AG08396 (cell line): ENCODE measurements at regions not wholly inside any gene's neighbourhood (a gene's known extent, or its start where the extent isn't known, plus 50 kb on each side); places are given as distances from the start of the nearest gene placed in this dataset.
"Not testable (repeated sequence)": the region's sequence is repeated elsewhere in the genome, so short reads cannot be mapped to it uniquely, and the experiment has no call there.

Experiments
- DNase-seq: peaks from one replicate; pipeline ENCODE4 v3.0.0; 2012; ENCODE audit warnings: low spot score, mixed read lengths

DNA sequence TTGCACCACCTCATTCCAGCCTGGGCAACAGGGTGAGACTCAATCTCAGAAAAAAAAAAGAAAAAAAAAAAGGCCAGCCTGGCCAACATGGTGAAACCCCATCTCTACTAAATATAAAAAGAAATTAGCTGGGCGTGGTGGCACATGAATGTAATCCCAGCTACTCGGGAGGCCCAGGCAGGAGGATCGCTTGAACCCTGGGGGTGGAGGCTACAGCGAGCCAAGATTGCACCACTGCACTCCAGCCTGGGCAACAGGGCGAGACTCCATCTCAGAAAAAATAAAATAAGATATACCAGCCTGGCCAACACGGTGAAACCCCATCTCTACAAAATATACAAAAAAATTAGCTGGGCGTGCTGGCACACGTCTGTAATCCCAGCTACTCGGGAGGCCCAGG lies 1602.3 kb downstream of the RPIA start:
- not testable (repeated sequence) for DNase-seq

DNA sequence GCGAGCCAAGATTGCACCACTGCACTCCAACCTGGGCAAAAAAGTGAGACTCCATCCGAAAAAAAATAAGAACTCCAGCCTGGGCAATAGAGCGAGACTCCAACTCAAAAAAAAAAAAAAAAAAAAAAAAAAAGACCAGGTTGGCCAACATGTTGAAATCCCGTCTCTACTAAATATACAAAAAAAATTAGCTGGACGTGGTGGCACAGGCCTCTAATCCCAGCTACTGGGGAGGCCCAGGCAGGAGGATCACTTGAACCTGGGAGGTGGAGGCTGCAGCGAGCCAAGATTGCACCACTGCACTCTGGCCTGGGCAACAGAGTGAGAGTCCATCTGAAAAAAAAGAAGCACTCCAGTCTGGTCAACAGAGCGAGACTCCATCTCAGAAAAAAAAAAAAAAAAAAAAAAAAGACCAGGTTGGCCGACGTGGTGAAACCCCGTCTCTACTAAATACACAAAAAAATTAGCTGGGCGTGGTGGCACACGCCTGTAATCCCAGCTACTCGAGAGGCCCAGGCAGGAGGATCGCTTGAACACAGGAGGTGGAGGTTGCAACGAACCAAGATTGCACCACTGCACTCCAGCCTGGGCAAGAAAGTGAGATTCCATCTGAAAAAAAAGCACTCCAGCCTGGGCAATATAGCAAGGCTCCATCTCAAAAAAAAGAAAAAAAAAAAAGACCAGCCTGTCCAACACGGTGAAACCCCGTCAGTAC lies 1603.7 kb downstream of the RPIA start:
- not testable (repeated sequence) for DNase-seq

- DNase-seq = not testable (repeated sequence)
Observed at GRCh38 chr2:90296484-90296777, 1605.0 kb downstream of the RPIA start.

- not testable (repeated sequence) for DNase-seq
Observed at GRCh38 chr2:90297701-90298100, 1606.2 kb downstream of the RPIA start.

GRCh38 chr2:90298126-90298755 lies 1606.8 kb downstream of the RPIA start:
- DNase-seq = not testable (repeated sequence)

GRCh38 chr2:90298983-90299382 lies 1607.5 kb downstream of the RPIA start:
- not testable (repeated sequence) for DNase-seq

DNA sequence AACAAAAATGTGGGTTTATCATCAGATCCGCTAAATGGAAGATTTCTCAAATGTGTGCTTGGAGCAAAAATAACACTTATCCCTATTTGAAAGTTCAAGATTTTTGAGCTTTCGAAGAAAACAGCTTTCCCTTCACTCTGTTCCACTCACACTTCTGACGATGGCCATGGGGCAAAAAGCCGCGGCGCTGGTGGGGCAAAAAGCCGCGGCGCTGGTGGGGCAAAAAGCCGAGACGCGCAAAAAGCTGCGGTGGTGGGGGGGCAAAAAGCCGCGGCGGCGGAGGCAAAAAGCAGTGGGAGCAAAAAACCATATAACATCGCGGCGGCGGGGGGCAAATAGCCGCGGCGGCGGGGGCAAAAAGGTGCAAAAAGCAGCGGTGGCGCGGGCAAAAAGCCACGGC lies 1631.5 kb downstream of the RPIA start:
- DNase-seq = not testable (repeated sequence)

DNA sequence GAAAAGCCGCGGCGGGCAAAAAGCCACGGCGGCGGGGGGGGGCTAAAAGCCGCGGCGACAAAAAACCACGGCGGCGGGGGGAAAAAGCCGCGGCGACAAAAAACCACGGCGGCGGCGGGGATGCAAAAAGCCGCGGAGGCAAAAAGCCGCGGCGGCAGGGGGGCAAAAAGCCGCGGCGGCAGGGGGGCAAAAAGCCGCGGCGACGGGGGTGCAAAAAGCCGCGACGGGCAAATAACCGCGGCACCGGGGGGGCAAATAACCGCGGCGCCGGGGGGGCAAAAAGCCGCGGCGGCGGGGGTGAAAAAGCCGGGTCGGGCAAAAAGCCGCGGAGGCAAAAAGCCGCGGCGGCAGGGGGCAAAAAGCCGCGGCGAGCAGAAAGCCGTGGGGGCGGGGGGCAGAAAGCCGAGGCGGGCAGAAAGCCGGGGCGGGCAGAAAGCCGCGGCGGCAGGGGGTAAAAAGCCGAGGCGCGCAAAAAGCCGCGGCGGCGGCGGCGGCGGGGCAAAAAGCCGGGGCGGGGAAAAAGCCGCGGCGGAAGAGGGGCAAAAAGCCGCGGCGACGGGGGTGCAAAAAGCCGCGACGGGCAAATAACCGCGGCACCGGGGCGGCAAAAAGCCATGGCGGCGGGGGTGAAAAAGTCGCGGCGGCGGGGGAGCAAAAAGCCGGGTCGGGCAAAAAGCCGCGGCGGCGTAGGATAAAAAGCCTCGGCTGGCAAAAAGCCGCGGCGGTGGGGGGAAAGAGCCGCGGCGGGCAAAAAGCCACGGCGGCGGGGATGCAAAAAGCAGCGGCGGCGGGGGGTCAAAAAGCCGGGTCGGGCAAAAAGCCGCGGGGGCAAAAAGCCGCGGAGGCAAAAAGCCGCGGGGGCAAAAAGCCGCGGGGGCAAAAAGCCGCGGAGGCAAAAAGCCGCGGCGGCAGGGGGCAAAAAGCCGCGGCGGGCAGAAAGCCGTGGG lies 1632.4 kb downstream of the RPIA start:
- not testable (repeated sequence) for DNase-seq

DNA sequence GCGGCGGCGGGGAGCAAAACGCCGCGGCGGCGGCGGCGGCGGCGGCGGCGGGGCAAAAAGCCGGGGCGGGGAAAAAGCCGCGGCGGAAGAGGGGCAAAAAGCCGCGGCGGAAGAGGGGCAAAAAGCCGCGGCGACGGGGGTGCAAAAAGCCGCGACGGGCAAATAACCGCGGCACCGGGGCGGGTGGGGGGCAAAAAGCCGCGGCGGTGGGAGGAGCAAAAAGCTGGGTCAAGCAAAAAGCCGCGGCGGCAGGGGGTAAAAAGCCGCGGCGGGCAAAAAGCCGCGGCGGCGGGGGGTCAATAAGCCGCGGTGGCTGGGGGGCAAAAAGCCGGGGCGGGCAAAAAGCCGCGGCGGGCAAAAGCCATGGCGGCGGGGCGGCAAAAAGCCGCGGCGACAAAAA lies 1633.2 kb downstream of the RPIA start:
- not testable (repeated sequence) for DNase-seq

- DNase-seq = peak; percentile 0
Observed at GRCh38 chr2:90325796-90326353, 1634.4 kb downstream of the RPIA start.

DNA sequence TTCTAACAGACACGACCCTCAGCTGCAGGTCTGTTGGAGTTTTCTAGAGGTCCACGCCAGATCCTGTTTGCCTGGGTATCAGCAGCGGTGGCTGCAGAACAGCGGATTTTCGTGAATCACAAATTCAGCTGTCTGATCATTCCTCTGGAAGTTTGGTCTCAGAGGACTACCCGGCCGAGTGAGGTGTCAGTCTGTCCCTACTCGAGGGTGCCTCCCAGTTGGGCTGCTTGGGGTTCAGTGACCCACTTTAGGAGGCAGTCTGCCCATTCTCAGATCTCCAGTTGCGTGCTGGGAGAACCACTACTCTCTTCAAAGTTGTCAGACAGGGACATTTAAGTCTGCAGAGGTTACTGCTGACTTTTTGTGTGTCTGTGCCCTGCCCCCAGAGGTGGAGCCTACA lies 1664.1 kb downstream of the RPIA start:
- DNase-seq = not testable (repeated sequence)

DNA sequence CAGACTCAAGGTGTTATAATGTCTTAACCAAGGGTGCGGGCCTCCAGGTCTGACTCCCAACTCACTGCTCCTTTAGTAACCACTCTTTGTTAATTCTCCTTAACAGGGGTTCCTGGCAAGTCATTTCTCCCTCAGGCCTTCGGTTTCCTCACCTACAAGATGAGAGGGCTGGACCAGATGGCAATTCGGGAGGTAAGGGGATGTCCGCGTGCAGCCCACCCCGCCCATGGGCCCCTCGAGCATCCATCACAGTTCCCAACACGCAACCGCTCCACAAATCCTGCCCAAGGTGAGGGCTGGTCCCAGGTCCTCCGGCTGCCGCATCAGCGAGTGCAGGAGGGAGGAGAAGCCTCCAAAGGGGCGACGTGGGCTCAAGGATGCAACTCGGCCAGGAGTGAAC lies 1667.9 kb downstream of the RPIA start:
- not testable (repeated sequence) for DNase-seq

GRCh38 chr2:90359887-90360730 lies 1668.6 kb downstream of the RPIA start:
- DNase-seq = not testable (repeated sequence)

- DNase-seq = not testable (repeated sequence)
Observed at GRCh38 chr2:90360731-90361035, 1669.2 kb downstream of the RPIA start.
